ENCODE measurements at regions not wholly inside any gene's neighbourhood (a gene's known extent, or its start where the extent isn't known, plus 50 kb on each side); places are given as distances from the start of the nearest gene placed in this dataset.

- H3K9me3 ChIP-seq = no peaks in the 10 kb centered on the region
- no peak for DNase-seq
- H3K79me2 ChIP-seq (ENCODE audit: insufficient read depth) = no peaks in the 10 kb centered on the region
- no peak for TF ChIP-seq RAD21 (IDR thresholded peaks at IDR 0.05; ENCODE audit: low read length)
- no peak for TF ChIP-seq TEAD4 (IDR thresholded peaks at IDR 0.05; ENCODE audit: borderline replicate concordance, insufficient read depth)
- TF ChIP-seq PBX3 (IDR thresholded peaks at IDR 0.05) = no peak
- no peak for TF ChIP-seq POLR2AphosphoS5 (IDR thresholded peaks at IDR 0.05; ENCODE audit: low read depth, low read length)
- TF ChIP-seq MAX (IDR thresholded peaks at IDR 0.05; ENCODE audit: low read depth) = no peak
- TF ChIP-seq NFIC (IDR thresholded peaks at IDR 0.05; ENCODE audit: borderline replicate concordance) = no peak
- no peak for TF ChIP-seq MEF2A (IDR thresholded peaks at IDR 0.05; ENCODE audit: borderline replicate concordance, low read depth)
- TF ChIP-seq RFX5 (IDR thresholded peaks at IDR 0.05; ENCODE audit: low read length) = no peak
- TF ChIP-seq EP300 (IDR thresholded peaks at IDR 0.05; ENCODE audit: borderline replicate concordance in 1 of 2, low read depth in 1 of 2, low read length in 1 of 2) = no peak
- no peak for TF ChIP-seq RCOR1 (IDR thresholded peaks at IDR 0.05; ENCODE audit: low read length)
- TF ChIP-seq TAF1 (IDR thresholded peaks at IDR 0.05; ENCODE audit: borderline replicate concordance, low read depth, low read length) = no peak
- no peak for TF ChIP-seq IRF3 (IDR thresholded peaks at IDR 0.05; ENCODE audit: low read depth, low read length)
- TF ChIP-seq MXI1 (IDR thresholded peaks at IDR 0.05; ENCODE audit: low read depth, low read length) = no peak
- TF ChIP-seq EZH2phosphoT487 (IDR thresholded peaks at IDR 0.05; ENCODE audit: borderline replicate concordance, low read depth) = no peak
- no peak for TF ChIP-seq RXRA (IDR thresholded peaks at IDR 0.05; ENCODE audit: borderline replicate concordance, low read depth)
- no peak for TF ChIP-seq FOXJ3 (CRISPR knock-in tag; IDR thresholded peaks at IDR 0.05)
- no peak for TF ChIP-seq NRF1 (IDR thresholded peaks at IDR 0.05; ENCODE audit: low read depth, low read length)
- TF ChIP-seq GABPA (IDR thresholded peaks at IDR 0.05; ENCODE audit: low read depth) = no peak
- no peak for TF ChIP-seq SIN3A (IDR thresholded peaks at IDR 0.05; ENCODE audit: borderline replicate concordance, low read depth, low read length)
- H3K4me1 ChIP-seq (ENCODE audit: control insufficient read depth in 1 of 2, insufficient read depth in 2 of 2, low read depth in 1 of 2, low read length in 1 of 2) = peaks cover 0 to 5% of the 10 kb centered on the region in 2 experiments; a peak in 1 of 4 replicates
- H3K4me2 ChIP-seq = no peak overlapping the region
- H3K36me3 ChIP-seq (replicated peaks in 1 of 2; ENCODE audit: control insufficient read depth in 1 of 2, insufficient read depth in 2 of 2, low read length in 1 of 2) = no peaks in the 10 kb centered on the region
- H3K27me3 ChIP-seq (ENCODE audit: insufficient read depth) = peaks cover 44% of the 10 kb centered on the region; the same call in 1 of the 2 replicates
- H3K4me3 ChIP-seq (ENCODE audit: low read depth in 2 of 2, low read length in 1 of 2) = no peak overlapping the region
- POLR2A ChIA-PET = no interaction called here
- no peaks in the 10 kb centered on the region for H3F3A ChIP-seq (replicated peaks; ENCODE audit: insufficient read depth)
- 41% methylated on average over 16 of the region's 19 CpGs for WGBS (ENCODE audit: low lambda C conversion rate)
- no peak overlapping the region for H3K27ac ChIP-seq (ENCODE audit: low read depth in 2 of 2, low read length in 1 of 2)
- no peaks in the 10 kb centered on the region for H3K9me2 ChIP-seq
- CTCF ChIA-PET = no interaction called here
- H4K20me1 ChIP-seq (ENCODE audit: insufficient read depth) = no peaks in the 10 kb centered on the region
- no peak overlapping the region for H2AFZ ChIP-seq (ENCODE audit: low read depth)
- no peak overlapping the region for H3K9ac ChIP-seq
Observed at GRCh38 chr9:124179196-124180071, 78.3 kb upstream of the NEK6 start.
